GM21786 (cell line): ENCODE measurements at regions not wholly inside any gene's neighbourhood (a gene's known extent, or its start where the extent isn't known, plus 50 kb on each side); places are given as distances from the start of the nearest gene placed in this dataset.

ENCODE experiments used
- ATAC-seq: cut with Tn5 transposase; IDR thresholded peaks from one replicate; pipeline ENCODE4 v1.9.1; 2021; ENCODE audit not compliant: unreplicated experiment

- ATAC-seq, result no peak
These were observed 114.3 kb upstream of the CPEB2 start for GRCh38 chr4:14887842-14888433.

- ATAC-seq, result no peak
These were observed 113.3 kb upstream of the CPEB2 start for GRCh38 chr4:14888790-14889572.

GRCh38 chr4:14892563-14892962 lies 109.7 kb upstream of the CPEB2 start:
- ATAC-seq, result no peak

- no peak for ATAC-seq
These were observed 108.6 kb upstream of the CPEB2 start for GRCh38 chr4:14893713-14894112.

GRCh38 chr4:14894392-14895292 lies 107.6 kb upstream of the CPEB2 start:
- ATAC-seq, result no peak

GRCh38 chr4:14896656-14897175 lies 105.6 kb upstream of the CPEB2 start:
- ATAC-seq, result no peak

- no peak for ATAC-seq
These were observed 105.1 kb upstream of the CPEB2 start for GRCh38 chr4:14897217-14897616.

- no peak for ATAC-seq
These were observed 103.3 kb upstream of the CPEB2 start for GRCh38 chr4:14898989-14899388.

- no peak for ATAC-seq
These were observed 99.9 kb upstream of the CPEB2 start for GRCh38 chr4:14902342-14902741.

GRCh38 chr4:14903321-14903720 lies 99.0 kb upstream of the CPEB2 start:
- ATAC-seq, result no peak

GRCh38 chr4:14906805-14907204 lies 95.5 kb upstream of the CPEB2 start:
- ATAC-seq, result no peak

- ATAC-seq, result no peak
These were observed 93.6 kb upstream of the CPEB2 start for GRCh38 chr4:14908635-14909034.

- ATAC-seq, result no peak
These were observed 91.9 kb upstream of the CPEB2 start for GRCh38 chr4:14910411-14910810.

- ATAC-seq, result no peak
These were observed 89.9 kb upstream of the CPEB2 start for GRCh38 chr4:14912426-14912825.

- ATAC-seq, result no peak
These were observed 87.3 kb upstream of the CPEB2 start for GRCh38 chr4:14915018-14915417.

GRCh38 chr4:14916554-14917297 lies 85.6 kb upstream of the CPEB2 start:
- ATAC-seq, result no peak

- no peak for ATAC-seq
These were observed 85.0 kb upstream of the CPEB2 start for GRCh38 chr4:14917298-14917633.

GRCh38 chr4:14918336-14918735 lies 83.9 kb upstream of the CPEB2 start:
- ATAC-seq, result no peak

- ATAC-seq, result no peak
These were observed 82.5 kb upstream of the CPEB2 start for GRCh38 chr4:14919785-14920184.

GRCh38 chr4:14920237-14920636 lies 82.0 kb upstream of the CPEB2 start:
- no peak for ATAC-seq

- no peak for ATAC-seq
These were observed 81.4 kb upstream of the CPEB2 start for GRCh38 chr4:14920759-14921320.
